OCI-LY1 (cell line): ENCODE measurements at regions not wholly inside any gene's neighbourhood (a gene's known extent, or its start where the extent isn't known, plus 50 kb on each side); places are given as distances from the start of the nearest gene placed in this dataset.

Experiments
- H2AFZ ChIP-seq: fragments of 200-600 bp; sonication (generic), shearing (Covaris generic); 2 replicates; pipeline ENCODE4 v1.6.0; 2014; ENCODE audit warnings: antibody characterized with exemption, mild to moderate bottlenecking, low read length
- H3F3A ChIP-seq: fragments of 200-600 bp; sonication (generic), shearing (Covaris generic); 2 replicates; pipeline ENCODE4 v1.6.0; 2014; ENCODE audit warnings: mild to moderate bottlenecking, antibody characterized with exemption, low read length, moderate library complexity; ENCODE audit not compliant: insufficient read depth
- H3K27ac ChIP-seq: fragments of 200-600 bp; sonication (generic); 2 replicates; pipeline ENCODE4 v1.5.1; 2014; ENCODE audit warnings: low read length, mixed run types, mild to moderate bottlenecking, low read depth; ENCODE audit not compliant: poor library complexity, severe bottlenecking
- H3K27me3 ChIP-seq: fragments of 200-600 bp; sonication (generic); 2 replicates; pipeline ENCODE4 v1.6.0; 2014; ENCODE audit warnings: antibody characterized with exemption, mild to moderate bottlenecking, low read length, moderate library complexity; ENCODE audit not compliant: insufficient read depth
- H3K36me3 ChIP-seq: fragments of 200-600 bp; sonication (generic); 2 replicates; pipeline ENCODE4 v1.6.1; 2014; ENCODE audit warnings: mild to moderate bottlenecking, antibody characterized with exemption, low read length, moderate library complexity, mixed read lengths; ENCODE audit not compliant: insufficient read depth
- H3K4me1 ChIP-seq: fragments of 200-600 bp; sonication (generic); 2 replicates; pipeline ENCODE4 v1.5.1; 2014; ENCODE audit warnings: mild to moderate bottlenecking, low read length, moderate library complexity; ENCODE audit not compliant: insufficient read depth, severe bottlenecking
- H3K4me2 ChIP-seq: fragments of 200-600 bp; sonication (generic), shearing (Covaris generic); 2 replicates; pipeline ENCODE4 v1.6.1; 2014; ENCODE audit warnings: low read length
- H3K4me3 ChIP-seq: fragments of 200-600 bp; sonication (generic); 2 replicates; pipeline ENCODE4 v1.5.1; 2014; ENCODE audit warnings: low read length, low read depth, mild to moderate bottlenecking, mixed read lengths; ENCODE audit not compliant: poor library complexity, severe bottlenecking
- H3K79me2 ChIP-seq: fragments of 200-600 bp; shearing (Covaris generic); 2 replicates; pipeline ENCODE4 v1.6.1; 2016; ENCODE audit warnings: mixed run types, low read length, mixed read lengths; ENCODE audit not compliant: insufficient read depth
- H3K9ac ChIP-seq: fragments of 200-600 bp; sonication (generic), shearing (Covaris generic); 2 replicates; pipeline ENCODE4 v1.6.1; 2014; ENCODE audit warnings: mild to moderate bottlenecking, low read length, mixed read lengths
- H3K9me2 ChIP-seq: fragments of 200-600 bp; sonication (generic), shearing (Covaris generic); 2 replicates; pipeline ENCODE4 v1.6.1; 2014; ENCODE audit warnings: low read depth, mild to moderate bottlenecking, low read length, mixed read lengths
- H3K9me3 ChIP-seq: fragments of 200-600 bp; shearing (Covaris generic); 2 replicates; pipeline ENCODE4 v1.6.1; 2014; ENCODE audit warnings: low read length, mixed read lengths
- H4K20me1 ChIP-seq: fragments of 200-600 bp; sonication (generic), shearing (Covaris generic); 2 replicates; pipeline ENCODE4 v1.6.0; 2016; ENCODE audit warnings: mild to moderate bottlenecking, low read length; ENCODE audit not compliant: insufficient read depth
- CTCF ChIP-seq: fragments of 200-600 bp; sonication (generic), shearing (Covaris generic); IDR thresholded peaks from 2 replicates; pipeline ENCODE4 v1.5.1; 2017; ENCODE audit warnings: mild to moderate bottlenecking, antibody characterized with exemption, low read length, moderate library complexity, mixed read lengths
- EZH2 ChIP-seq: fragments of 200-600 bp; sonication (generic), shearing (Covaris generic); IDR thresholded peaks from 2 replicates; pipeline ENCODE4 v1.8.0; 2017; ENCODE audit warnings: borderline replicate concordance, mixed run types, mild to moderate bottlenecking, antibody characterized with exemption, low read length, moderate library complexity, mixed read lengths

- no peaks in the 10 kb centered on the region for H4K20me1 ChIP-seq
- H2AFZ ChIP-seq = no peak overlapping the region
- H3K9me2 ChIP-seq = no peaks in the 10 kb centered on the region
- H3K79me2 ChIP-seq = no peaks in the 10 kb centered on the region
- no peaks in the 10 kb centered on the region for H3K9me3 ChIP-seq
- H3K27ac ChIP-seq = no peak overlapping the region
- no peak overlapping the region for H3K4me2 ChIP-seq
- TF ChIP-seq CTCF (no peak), EZH2 (no peak)
- no peaks in the 10 kb centered on the region for H3F3A ChIP-seq
- H3K4me1 ChIP-seq = no peaks in the 10 kb centered on the region
- H3K27me3 ChIP-seq = no peaks in the 10 kb centered on the region
- no peaks in the 10 kb centered on the region for H3K36me3 ChIP-seq
- H3K9ac ChIP-seq = no peak overlapping the region
- no peak overlapping the region for H3K4me3 ChIP-seq
Observed at GRCh38 chr4:177119021-177119471, 190.6 kb upstream of the NEIL3 start.

- H3F3A ChIP-seq = no peaks in the 10 kb centered on the region
- H3K4me3 ChIP-seq = no peak overlapping the region
- no peaks in the 10 kb centered on the region for H3K36me3 ChIP-seq
- no peak overlapping the region for H3K4me2 ChIP-seq
- no peak for TF ChIP-seq EZH2
- TF ChIP-seq CTCF = no peak
- H3K9ac ChIP-seq = no peak overlapping the region
- no peak overlapping the region for H2AFZ ChIP-seq
- H3K9me2 ChIP-seq = no peaks in the 10 kb centered on the region
- H3K27me3 ChIP-seq = no peaks in the 10 kb centered on the region
- no peaks in the 10 kb centered on the region for H3K4me1 ChIP-seq
- no peaks in the 10 kb centered on the region for H3K79me2 ChIP-seq
- no peaks in the 10 kb centered on the region for H4K20me1 ChIP-seq
- no peak overlapping the region for H3K27ac ChIP-seq
- H3K9me3 ChIP-seq = no peaks in the 10 kb centered on the region
Observed at GRCh38 chr4:177119691-177120090, 190.0 kb upstream of the NEIL3 start.

GRCh38 chr4:177123811-177124210 lies 185.9 kb upstream of the NEIL3 start:
- Histone ChIP-seq H3K9me2 (no peaks in the 10 kb centered on the region), H4K20me1 (no peaks in the 10 kb centered on the region), H3K27ac (no peak overlapping the region), H3F3A (no peaks in the 10 kb centered on the region), H3K4me1 (no peaks in the 10 kb centered on the region), H3K9ac (no peak overlapping the region), H3K4me3 (no peak overlapping the region), H3K27me3 (no peaks in the 10 kb centered on the region), H3K79me2 (no peaks in the 10 kb centered on the region), H2AFZ (no peak overlapping the region), H3K4me2 (no peak overlapping the region), H3K9me3 (no peaks in the 10 kb centered on the region), H3K36me3 (no peaks in the 10 kb centered on the region)
- TF ChIP-seq CTCF (no peak), EZH2 (no peak)
